ENCODE measurements at regions not wholly inside any gene's neighbourhood (a gene's known extent, or its start where the extent isn't known, plus 50 kb on each side); places are given as distances from the start of the nearest gene placed in this dataset.

DNA sequence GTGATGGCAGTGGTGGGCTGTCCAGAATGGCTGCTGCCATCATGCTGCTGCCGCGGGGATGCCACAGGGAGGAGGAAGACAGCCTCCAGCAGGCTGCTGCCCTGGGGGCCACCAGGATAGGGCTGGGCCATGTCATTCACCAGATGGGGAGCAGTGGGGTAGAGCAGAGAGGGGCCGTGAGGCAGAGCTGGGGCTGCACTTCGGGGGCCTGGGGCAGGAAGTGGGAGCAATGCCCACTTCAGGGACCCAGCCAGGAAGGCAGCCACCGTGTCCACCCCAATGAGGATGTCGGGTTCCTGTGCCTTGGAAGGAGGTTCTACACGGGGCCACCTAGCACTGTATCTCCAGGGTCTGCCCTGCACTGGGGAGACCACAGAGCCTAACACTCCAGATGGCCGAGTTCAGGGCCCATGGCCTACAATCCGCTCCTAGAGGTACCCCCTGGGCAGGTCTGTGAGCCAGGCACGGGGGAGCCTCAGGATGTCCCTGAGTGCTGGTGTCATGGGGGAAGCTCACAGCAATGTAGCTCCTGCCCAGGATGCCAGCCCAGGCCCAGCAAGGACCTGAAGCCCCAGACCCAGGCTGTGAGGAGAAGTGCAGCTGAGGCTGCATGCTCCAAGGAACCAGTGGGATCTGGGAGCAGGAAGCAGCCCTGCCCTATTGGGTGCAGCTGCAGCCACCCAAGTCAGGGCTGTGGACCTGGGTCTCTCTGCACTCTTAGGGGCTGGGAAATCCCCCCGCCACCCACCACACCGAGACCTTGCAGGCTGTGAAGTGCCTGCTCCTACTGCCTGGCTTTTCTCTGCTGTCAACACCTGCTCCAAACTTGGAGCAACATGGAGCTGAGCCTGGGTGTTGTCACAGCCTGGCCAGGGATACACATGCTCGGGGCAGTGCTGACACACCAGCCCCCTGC lies 140.3 kb downstream of the PDHA2 start:
- TF ChIP-seq POLR2A (IDR thresholded peaks at IDR 0.05) (no peak), CTCF (IDR thresholded peaks at IDR 0.05) (no peak), POLR2AphosphoS5 (IDR thresholded peaks at IDR 0.05) (no peak)

All from transverse colon (tissue), 4 donors.